ENCODE measurements at regions not wholly inside any gene's neighbourhood (a gene's known extent, or its start where the extent isn't known, plus 50 kb on each side); places are given as distances from the start of the nearest gene placed in this dataset.

- DNase-seq (ENCODE audit: extremely low spot score) = no peak
- H3K4me3 ChIP-seq = no peak overlapping the region
- H3K36me3 ChIP-seq = no peaks in the 10 kb centered on the region
- intact Hi-C loops (cut with DNase I) = no loop called here
- TF ChIP-seq CTCF (IDR thresholded peaks at IDR 0.05) (no peak), POLR2A (IDR thresholded peaks at IDR 0.05; ENCODE audit: low read depth) (no peak), EP300 (IDR thresholded peaks at IDR 0.05) (no peak), POLR2AphosphoS5 (IDR thresholded peaks at IDR 0.05) (no peak)
- H3K27me3 ChIP-seq = no peaks in the 10 kb centered on the region
- 97% methylated on average over 2 of the region's 2 CpGs for WGBS
- peaks cover 0 to 32% (median 29%) of the 10 kb centered on the region in 4 donors for H3K9me3 ChIP-seq
- no peaks in the 10 kb centered on the region for H3K4me1 ChIP-seq
- H3K27ac ChIP-seq (replicated peaks in 1 of 4) = no peak overlapping the region
Measured at GRCh38 chr1:65097076-65097475, 50.9 kb upstream of the AK4 start.

Small RNA genes in the stretch of these regions (small RNA-seq; reads per million reads assigned to genes)
- gene MIR101-1 (2.6 to 3.6 (median 2.9) reads per million in 3 donors), gene MIR3671 (0 reads per million in 3 donors), gene MRPS21P1 (0 reads per million in 3 donors), gene RNU6-1176P (0 reads per million in 3 donors)
